GM18868 (cell line): ENCODE measurements at regions not wholly inside any gene's neighbourhood (a gene's known extent, or its start where the extent isn't known, plus 50 kb on each side); places are given as distances from the start of the nearest gene placed in this dataset.
"Not testable (repeated sequence)": the region's sequence is repeated elsewhere in the genome, so short reads cannot be mapped to it uniquely, and the experiment has no call there.

Experiments
- ATAC-seq: cut with Tn5 transposase; IDR thresholded peaks from one replicate; pipeline ENCODE4 v1.9.1; 2021; ENCODE audit warnings: mild to moderate bottlenecking, moderate library complexity; ENCODE audit not compliant: unreplicated experiment

- no peak for ATAC-seq
Measured at GRCh38 chr2:67156796-67157195, 240.3 kb upstream of the ETAA1 start.

- no peak for ATAC-seq
Measured at GRCh38 chr2:67158718-67159117, 238.4 kb upstream of the ETAA1 start.

- ATAC-seq, result no peak
Measured at GRCh38 chr2:67159929-67160328, 237.2 kb upstream of the ETAA1 start.

GRCh38 chr2:67164771-67165522 lies 232.2 kb upstream of the ETAA1 start:
- no peak for ATAC-seq

GRCh38 chr2:67165523-67165990 lies 231.6 kb upstream of the ETAA1 start:
- no peak for ATAC-seq

GRCh38 chr2:67166511-67166910 lies 230.6 kb upstream of the ETAA1 start:
- ATAC-seq, result not testable (repeated sequence)

GRCh38 chr2:67169417-67170140 lies 227.6 kb upstream of the ETAA1 start:
- ATAC-seq, result no peak

- no peak for ATAC-seq
Measured at GRCh38 chr2:67179526-67179925, 217.6 kb upstream of the ETAA1 start.

GRCh38 chr2:67180841-67181240 lies 216.3 kb upstream of the ETAA1 start:
- ATAC-seq, result no peak

GRCh38 chr2:67182884-67183283 lies 214.2 kb upstream of the ETAA1 start:
- ATAC-seq, result no peak

GRCh38 chr2:67186326-67186725 lies 210.8 kb upstream of the ETAA1 start:
- no peak for ATAC-seq

GRCh38 chr2:67186871-67187270 lies 210.3 kb upstream of the ETAA1 start:
- ATAC-seq, result no peak

GRCh38 chr2:67195327-67195726 lies 201.8 kb upstream of the ETAA1 start:
- ATAC-seq, result not testable (repeated sequence)

GRCh38 chr2:67201521-67201920 lies 195.6 kb upstream of the ETAA1 start:
- ATAC-seq, result no peak

GRCh38 chr2:67204349-67204748 lies 192.8 kb upstream of the ETAA1 start:
- no peak for ATAC-seq

- no peak for ATAC-seq
Measured at GRCh38 chr2:67208887-67209500, 188.1 kb upstream of the ETAA1 start.

GRCh38 chr2:67210430-67210829 lies 186.7 kb upstream of the ETAA1 start:
- no peak for ATAC-seq

- ATAC-seq, result no peak
Measured at GRCh38 chr2:67212203-67212602, 184.9 kb upstream of the ETAA1 start.

GRCh38 chr2:67213270-67213670 lies 183.9 kb upstream of the ETAA1 start:
- ATAC-seq, result no peak

GRCh38 chr2:67213677-67214402 lies 183.3 kb upstream of the ETAA1 start:
- no peak for ATAC-seq

GRCh38 chr2:67214585-67215185 lies 182.4 kb upstream of the ETAA1 start:
- no peak for ATAC-seq
